GM12878 (cell line): ENCODE measurements at regions not wholly inside any gene's neighbourhood (a gene's known extent, or its start where the extent isn't known, plus 50 kb on each side); places are given as distances from the start of the nearest gene placed in this dataset.

ENCODE experiments used
- BHLHE40 ChIP-seq, 2 experiments: fragments of 450-650 bp in 1 of 2; IDR thresholded peaks; 2 replicates each; pipeline ENCODE4 v1.6.1; 2011 to 2017; ENCODE audit warnings: low read depth in 2 of 2, borderline replicate concordance in 1 of 2, improper control_type of control experiment in 1 of 2, low read length in 1 of 2, mild to moderate bottlenecking in 1 of 2
- CEBPB ChIP-seq, 2 experiments: fragments of 150-350 bp in 1 of 2; IDR thresholded peaks; 2 replicates each; pipeline ENCODE4 v1.6.1; 2012 to 2014; ENCODE audit warnings: low read depth in 2 of 2, low read length in 2 of 2, borderline replicate concordance in 1 of 2, inconsistent platforms in 1 of 2
- CREM ChIP-seq: IDR thresholded peaks from 2 replicates; pipeline ENCODE4 v1.6.1; 2014; ENCODE audit warnings: antibody characterized with exemption, low read depth
- FOXM1 ChIP-seq: IDR thresholded peaks from 2 replicates; pipeline ENCODE4 v1.6.1; 2012; ENCODE audit warnings: low read depth, mild to moderate bottlenecking, inconsistent platforms, low read length, moderate library complexity
- HDAC2 ChIP-seq: fragments of 200-600 bp; sonication (generic); IDR thresholded peaks from 2 replicates; pipeline ENCODE4 v1.6.1; 2017
- JUND ChIP-seq: IDR thresholded peaks from 2 replicates; pipeline ENCODE4 v1.6.1; 2012; ENCODE audit warnings: low read depth, mild to moderate bottlenecking, low read length, improper control_type of control experiment, moderate library complexity
- MTA3 ChIP-seq: IDR thresholded peaks from 2 replicates; pipeline ENCODE4 v1.6.1; 2012; ENCODE audit warnings: low read length, inconsistent platforms, borderline replicate concordance
- NBN ChIP-seq: fragments of 450-650 bp; IDR thresholded peaks from 2 replicates; pipeline ENCODE4 v1.6.1; 2016
- NFYB ChIP-seq: IDR thresholded peaks from 2 replicates; pipeline ENCODE4 v1.6.1; 2011; ENCODE audit warnings: low read depth, mild to moderate bottlenecking, low read length, improper control_type of control experiment, moderate library complexity; ENCODE audit not compliant: insufficient read depth
- NRF1 ChIP-seq: conservative IDR thresholded peaks from 2 replicates; pipeline ENCODE4 v1.6.1; 2011; ENCODE audit warnings: mild to moderate bottlenecking, low read depth, low read length, improper control_type of control experiment
- RAD51 ChIP-seq: fragments of 450-650 bp; IDR thresholded peaks from 2 replicates; pipeline ENCODE4 v1.6.1; 2016; ENCODE audit warnings: moderate library complexity, mild to moderate bottlenecking, inconsistent platforms
- SIN3A ChIP-seq: IDR thresholded peaks from 2 replicates; pipeline ENCODE4 v1.6.1; 2012; ENCODE audit warnings: low read depth, low read length, improper control_type of control experiment
- SUZ12 ChIP-seq: fragments of 200-600 bp; sonication (generic); IDR thresholded peaks from one replicate; pipeline ENCODE4 v1.6.1; 2018; ENCODE audit warnings: antibody characterized with exemption, mild to moderate bottlenecking; ENCODE audit not compliant: unreplicated experiment
- TARDBP ChIP-seq: IDR thresholded peaks from 2 replicates; pipeline ENCODE4 v1.6.1; 2016; ENCODE audit warnings: borderline replicate concordance
- TCF7 ChIP-seq: IDR thresholded peaks from 2 replicates; pipeline ENCODE4 v1.6.1; 2014; ENCODE audit warnings: antibody characterized with exemption, borderline replicate concordance
- ZNF622 ChIP-seq: fragments of 450-650 bp; IDR thresholded peaks from 2 replicates; pipeline ENCODE4 v1.6.1; 2017; ENCODE audit warnings: mild to moderate bottlenecking, inconsistent platforms
- TF ChIP-seq, protein P1 (sequence below): IDR thresholded peaks from 2 replicates; pipeline ENCODE4 v1.6.1; 2011; ENCODE audit warnings: low read depth, low read length, improper control_type of control experiment, borderline replicate concordance
- TF ChIP-seq, protein P2 (sequence below): IDR thresholded peaks from 2 replicates; pipeline ENCODE4 v1.6.1; 2012; ENCODE audit warnings: low read depth, low read length, improper control_type of control experiment
- TF ChIP-seq, protein P3 (sequence below): fragments of 450-650 bp; IDR thresholded peaks from 2 replicates; pipeline ENCODE4 v1.6.1; 2017; ENCODE audit warnings: mild to moderate bottlenecking
- TF ChIP-seq, protein P4 (sequence below): IDR thresholded peaks from 2 replicates; pipeline ENCODE4 v1.6.1; 2012; ENCODE audit warnings: mild to moderate bottlenecking, low read depth, low read length
- TF ChIP-seq, protein P5 (sequence below): fragments of 450-650 bp; IDR thresholded peaks from 2 replicates; pipeline ENCODE4 v1.6.1; 2017; ENCODE audit warnings: mild to moderate bottlenecking, low read depth, inconsistent platforms; ENCODE audit not compliant: poor library complexity, severe bottlenecking

DNA sequence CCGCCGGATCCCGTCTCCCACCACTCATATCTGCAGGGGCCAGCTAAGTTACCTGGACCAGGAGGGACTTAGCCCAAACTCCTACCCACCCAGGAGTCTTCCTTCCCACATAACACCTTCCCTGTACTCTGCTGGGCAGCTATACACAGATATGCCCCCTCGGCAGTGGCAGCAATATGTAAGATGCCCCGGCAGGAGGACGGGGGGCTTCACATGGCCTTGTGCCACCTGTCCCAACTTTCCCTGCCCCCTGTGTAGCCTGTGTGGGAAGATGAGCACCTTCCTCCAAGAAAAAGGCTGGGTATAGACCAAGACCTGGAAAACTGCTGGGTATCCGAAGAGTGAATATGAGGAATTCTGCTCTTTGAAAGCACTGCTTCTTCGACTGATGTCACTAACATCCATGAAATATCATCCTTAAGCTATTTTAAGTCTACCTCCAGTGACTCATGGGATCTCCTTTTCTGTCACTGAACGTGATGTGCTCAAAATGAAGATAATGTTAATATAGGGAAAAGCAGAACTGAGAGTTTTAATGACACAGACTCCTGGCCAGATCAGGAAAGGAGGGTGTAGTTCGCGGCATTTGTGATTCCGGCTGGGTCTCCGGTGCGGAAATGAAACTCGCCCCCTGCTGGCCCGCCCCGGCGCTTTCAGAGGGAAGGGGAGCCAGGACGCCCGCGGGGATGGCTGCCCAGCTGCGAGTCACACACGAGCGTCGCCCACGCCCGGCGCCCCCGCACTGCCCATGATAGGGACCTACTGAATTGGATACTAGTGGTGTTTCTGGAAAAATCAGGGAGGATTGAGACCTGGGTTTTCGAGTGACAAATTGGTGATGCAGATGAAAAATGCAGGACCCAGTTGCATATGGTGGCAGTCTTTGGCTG, 256.9 kb upstream of the NFE2L3 start (continued):
- TF ChIP-seq MTA3: peak; percentile 60; the same call in 1 of the 2 replicates
- peak; percentile 72; the same call in 1 of the 2 replicates for TF ChIP-seq FOXM1
- TF ChIP-seq TCF7: no peak
- TF ChIP-seq, protein P1, sequence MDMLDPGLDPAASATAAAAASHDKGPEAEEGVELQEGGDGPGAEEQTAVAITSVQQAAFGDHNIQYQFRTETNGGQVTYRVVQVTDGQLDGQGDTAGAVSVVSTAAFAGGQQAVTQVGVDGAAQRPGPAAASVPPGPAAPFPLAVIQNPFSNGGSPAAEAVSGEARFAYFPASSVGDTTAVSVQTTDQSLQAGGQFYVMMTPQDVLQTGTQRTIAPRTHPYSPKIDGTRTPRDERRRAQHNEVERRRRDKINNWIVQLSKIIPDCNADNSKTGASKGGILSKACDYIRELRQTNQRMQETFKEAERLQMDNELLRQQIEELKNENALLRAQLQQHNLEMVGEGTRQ: no peak
- TF ChIP-seq HDAC2: no peak
- TF ChIP-seq TARDBP: no peak
- TF ChIP-seq RAD51: no peak; the same call in 1 of the 2 replicates
- TF ChIP-seq, protein P2, sequence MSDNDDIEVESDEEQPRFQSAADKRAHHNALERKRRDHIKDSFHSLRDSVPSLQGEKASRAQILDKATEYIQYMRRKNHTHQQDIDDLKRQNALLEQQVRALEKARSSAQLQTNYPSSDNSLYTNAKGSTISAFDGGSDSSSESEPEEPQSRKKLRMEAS: no peak
- TF ChIP-seq NBN: peak; percentile 84
- TF ChIP-seq JUND: 0 out of 2 replicates have a peak, but pooled peaks have one; percentile 47
- TF ChIP-seq, protein P3, sequence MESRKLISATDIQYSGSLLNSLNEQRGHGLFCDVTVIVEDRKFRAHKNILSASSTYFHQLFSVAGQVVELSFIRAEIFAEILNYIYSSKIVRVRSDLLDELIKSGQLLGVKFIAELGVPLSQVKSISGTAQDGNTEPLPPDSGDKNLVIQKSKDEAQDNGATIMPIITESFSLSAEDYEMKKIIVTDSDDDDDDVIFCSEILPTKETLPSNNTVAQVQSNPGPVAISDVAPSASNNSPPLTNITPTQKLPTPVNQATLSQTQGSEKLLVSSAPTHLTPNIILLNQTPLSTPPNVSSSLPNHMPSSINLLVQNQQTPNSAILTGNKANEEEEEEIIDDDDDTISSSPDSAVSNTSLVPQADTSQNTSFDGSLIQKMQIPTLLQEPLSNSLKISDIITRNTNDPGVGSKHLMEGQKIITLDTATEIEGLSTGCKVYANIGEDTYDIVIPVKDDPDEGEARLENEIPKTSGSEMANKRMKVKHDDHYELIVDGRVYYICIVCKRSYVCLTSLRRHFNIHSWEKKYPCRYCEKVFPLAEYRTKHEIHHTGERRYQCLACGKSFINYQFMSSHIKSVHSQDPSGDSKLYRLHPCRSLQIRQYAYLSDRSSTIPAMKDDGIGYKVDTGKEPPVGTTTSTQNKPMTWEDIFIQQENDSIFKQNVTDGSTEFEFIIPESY: no peak
- peak; percentile 96 to 98 for TF ChIP-seq BHLHE40 (IDR thresholded peaks at IDR 0.05; ENCODE audit: borderline replicate concordance in 1 of 2, low read depth in 2 of 2, low read length in 1 of 2)
- TF ChIP-seq, protein P4, sequence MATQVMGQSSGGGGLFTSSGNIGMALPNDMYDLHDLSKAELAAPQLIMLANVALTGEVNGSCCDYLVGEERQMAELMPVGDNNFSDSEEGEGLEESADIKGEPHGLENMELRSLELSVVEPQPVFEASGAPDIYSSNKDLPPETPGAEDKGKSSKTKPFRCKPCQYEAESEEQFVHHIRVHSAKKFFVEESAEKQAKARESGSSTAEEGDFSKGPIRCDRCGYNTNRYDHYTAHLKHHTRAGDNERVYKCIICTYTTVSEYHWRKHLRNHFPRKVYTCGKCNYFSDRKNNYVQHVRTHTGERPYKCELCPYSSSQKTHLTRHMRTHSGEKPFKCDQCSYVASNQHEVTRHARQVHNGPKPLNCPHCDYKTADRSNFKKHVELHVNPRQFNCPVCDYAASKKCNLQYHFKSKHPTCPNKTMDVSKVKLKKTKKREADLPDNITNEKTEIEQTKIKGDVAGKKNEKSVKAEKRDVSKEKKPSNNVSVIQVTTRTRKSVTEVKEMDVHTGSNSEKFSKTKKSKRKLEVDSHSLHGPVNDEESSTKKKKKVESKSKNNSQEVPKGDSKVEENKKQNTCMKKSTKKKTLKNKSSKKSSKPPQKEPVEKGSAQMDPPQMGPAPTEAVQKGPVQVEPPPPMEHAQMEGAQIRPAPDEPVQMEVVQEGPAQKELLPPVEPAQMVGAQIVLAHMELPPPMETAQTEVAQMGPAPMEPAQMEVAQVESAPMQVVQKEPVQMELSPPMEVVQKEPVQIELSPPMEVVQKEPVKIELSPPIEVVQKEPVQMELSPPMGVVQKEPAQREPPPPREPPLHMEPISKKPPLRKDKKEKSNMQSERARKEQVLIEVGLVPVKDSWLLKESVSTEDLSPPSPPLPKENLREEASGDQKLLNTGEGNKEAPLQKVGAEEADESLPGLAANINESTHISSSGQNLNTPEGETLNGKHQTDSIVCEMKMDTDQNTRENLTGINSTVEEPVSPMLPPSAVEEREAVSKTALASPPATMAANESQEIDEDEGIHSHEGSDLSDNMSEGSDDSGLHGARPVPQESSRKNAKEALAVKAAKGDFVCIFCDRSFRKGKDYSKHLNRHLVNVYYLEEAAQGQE: no peak
- no peak for TF ChIP-seq SUZ12
- TF ChIP-seq NFYB: no peak
- TF ChIP-seq SIN3A: no peak
- no peak for TF ChIP-seq NRF1
- TF ChIP-seq CREM: peak; percentile 88
- TF ChIP-seq CEBPB (IDR thresholded peaks at IDR 0.05; ENCODE audit: borderline replicate concordance in 1 of 2, low read depth in 2 of 2, low read length in 2 of 2): 0 out of 4 replicates have a peak, but pooled peaks of 1 of the 2 experiments have one; percentile 34
- TF ChIP-seq, protein P5, sequence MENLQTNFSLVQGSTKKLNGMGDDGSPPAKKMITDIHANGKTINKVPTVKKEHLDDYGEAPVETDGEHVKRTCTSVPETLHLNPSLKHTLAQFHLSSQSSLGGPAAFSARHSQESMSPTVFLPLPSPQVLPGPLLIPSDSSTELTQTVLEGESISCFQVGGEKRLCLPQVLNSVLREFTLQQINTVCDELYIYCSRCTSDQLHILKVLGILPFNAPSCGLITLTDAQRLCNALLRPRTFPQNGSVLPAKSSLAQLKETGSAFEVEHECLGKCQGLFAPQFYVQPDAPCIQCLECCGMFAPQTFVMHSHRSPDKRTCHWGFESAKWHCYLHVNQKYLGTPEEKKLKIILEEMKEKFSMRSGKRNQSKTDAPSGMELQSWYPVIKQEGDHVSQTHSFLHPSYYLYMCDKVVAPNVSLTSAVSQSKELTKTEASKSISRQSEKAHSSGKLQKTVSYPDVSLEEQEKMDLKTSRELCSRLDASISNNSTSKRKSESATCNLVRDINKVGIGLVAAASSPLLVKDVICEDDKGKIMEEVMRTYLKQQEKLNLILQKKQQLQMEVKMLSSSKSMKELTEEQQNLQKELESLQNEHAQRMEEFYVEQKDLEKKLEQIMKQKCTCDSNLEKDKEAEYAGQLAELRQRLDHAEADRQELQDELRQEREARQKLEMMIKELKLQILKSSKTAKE: peak; percentile 68
- no peak for TF ChIP-seq ZNF622
